HCT116 (cell line): ENCODE measurements at regions not wholly inside any gene's neighbourhood (a gene's known extent, or its start where the extent isn't known, plus 50 kb on each side); places are given as distances from the start of the nearest gene placed in this dataset.

ENCODE experiments used
- ATAC-seq: fragments of 200-7000 bp; cut with Tn5 transposase; 2 replicates; pipeline ENCODE4 v1.9.1; 2020; ENCODE audit warnings: mild to moderate bottlenecking, moderate library complexity
- BruUV-seq: library from RNA; stranded (reverse); fragments of 400-500 nt; replicated peaks from 2 replicates; lab custom pipeline; 2021; lab: Mats Ljungman, UMichigan
- CTCF ChIA-PET: fragments of 300-600 bp; sonication (Branson Sonifier 250); formaldehyde crosslinking; loops from one replicate; lab custom pipeline; 2021; ENCODE audit warnings: antibody characterized with exemption; lab: Charles Lee
- POLR2A ChIA-PET: fragments of 300-600, 350-600 bp; sonication (Branson Sonifier 250); formaldehyde crosslinking; loops from one replicate; lab custom pipeline; 2021; ENCODE audit warnings: antibody characterized with exemption; lab: Charles Lee
- RAD21 ChIA-PET, 2 experiments: fragments of 300-600 bp; sonication (Branson Sonifier 250); formaldehyde crosslinking; loops; one replicate each; lab custom pipeline; 2023; ENCODE audit warnings: low total read pairs in 2 of 2; ENCODE audit not compliant: uncharacterized antibody in 2 of 2, unreplicated experiment in 2 of 2, low non-redundant PET in 1 of 2; lab: Charles Lee
- DNase-seq: peaks from one replicate; pipeline ENCODE4 v3.0.0-alpha.2; 2010; ENCODE audit warnings: low read depth, low spot score
- H2AFZ ChIP-seq: fragments of 200-600 bp; shearing (Covaris generic), sonication (generic); 2 replicates; pipeline ENCODE4 v1.6.1; 2017; ENCODE audit warnings: low read depth, mixed run types, mixed read lengths, antibody characterized with exemption, low read length; ENCODE audit not compliant: poor library complexity, severe bottlenecking
- H3K27ac ChIP-seq: 2 replicates; pipeline ENCODE4 v1.5.1; 2012; ENCODE audit warnings: low read depth, low read length
- H3K27me3 ChIP-seq: fragments of 200-600 bp; sonication (generic); 2 replicates; pipeline ENCODE4 v1.6.1; 2016; ENCODE audit warnings: mixed run types, low read length, mixed read lengths; ENCODE audit not compliant: insufficient read depth
- H3K36me3 ChIP-seq, 2 experiments: fragments of 200-500 bp in 1 of 2; fragments of 200-600 bp in 1 of 2; sonication (Bioruptor generic) in 1 of 2; sonication (generic) in 1 of 2; 2 replicates each; pipeline versions ENCODE4 v1.5.1 to v1.6.1; 2014 to 2016; ENCODE audit warnings: low read length in 2 of 2, inconsistent platforms in 1 of 2, mixed read lengths in 1 of 2, mixed run types in 1 of 2; ENCODE audit not compliant: insufficient read depth in 2 of 2, control insufficient read depth in 1 of 2
- H3K4me1 ChIP-seq, 2 experiments: fragments of 200-600 bp in 1 of 2; sonication (generic) in 1 of 2; 2 replicates each; pipeline versions ENCODE4 v1.5.1 to v1.6.1; 2012 to 2017; ENCODE audit warnings: low read length in 2 of 2, inconsistent platforms in 1 of 2, mild to moderate bottlenecking in 1 of 2, mixed read lengths in 1 of 2, mixed run types in 1 of 2, moderate library complexity in 1 of 2; ENCODE audit not compliant: insufficient read depth in 2 of 2, control insufficient read depth in 1 of 2
- H3K4me2 ChIP-seq: fragments of 200-600 bp; sonication (generic); 2 replicates; pipeline ENCODE4 v1.6.1; 2017; ENCODE audit warnings: mixed run types, low read length, mixed read lengths
- H3K4me3 ChIP-seq, 2 experiments: fragments of 200-600 bp in 1 of 2; sonication (generic) in 1 of 2; replicated peaks in 1 of 2; 2 replicates each; pipeline ENCODE4 v1.5.1; 2011 to 2016; ENCODE audit warnings: low read length in 2 of 2, control low read depth in 1 of 2, low read depth in 1 of 2, mild to moderate bottlenecking in 1 of 2, mixed read lengths in 1 of 2, mixed run types in 1 of 2
- H3K79me2 ChIP-seq: fragments of 200-600 bp; sonication (generic); 2 replicates; pipeline ENCODE4 v1.6.1; 2017; ENCODE audit warnings: mild to moderate bottlenecking, mixed run types, low read length, moderate library complexity, mixed read lengths; ENCODE audit not compliant: insufficient read depth
- H3K9ac ChIP-seq: fragments of 200-600 bp; sonication (generic); 2 replicates; pipeline ENCODE4 v1.6.1; 2016; ENCODE audit warnings: low read length, mixed read lengths
- H3K9me2 ChIP-seq: fragments of 200-600 bp; sonication (generic), shearing (Covaris generic); 2 replicates; pipeline ENCODE4 v1.6.1; 2017; ENCODE audit warnings: mixed run types, mild to moderate bottlenecking, moderate library complexity; ENCODE audit not compliant: insufficient read depth
- H3K9me3 ChIP-seq, 2 experiments: fragments of 200-500 bp in 1 of 2; fragments of 200-600 bp in 1 of 2; sonication (Bioruptor generic) in 1 of 2; sonication (generic) in 1 of 2; 2 replicates each; pipeline ENCODE4 v1.6.1; 2014 to 2017; ENCODE audit warnings: low read length in 2 of 2, mixed read lengths in 2 of 2, inconsistent platforms in 1 of 2, low read depth in 1 of 2, mild to moderate bottlenecking in 1 of 2, mixed run types in 1 of 2, moderate library complexity in 1 of 2; ENCODE audit not compliant: control insufficient read depth in 1 of 2, insufficient read depth in 1 of 2
- H4K20me1 ChIP-seq: fragments of 200-600 bp; sonication (generic), shearing (Covaris generic); 2 replicates; pipeline ENCODE4 v1.6.1; 2017; ENCODE audit warnings: mixed run types, mild to moderate bottlenecking, moderate library complexity; ENCODE audit not compliant: insufficient read depth
- CBX3 ChIP-seq: IDR thresholded peaks from 2 replicates; pipeline ENCODE4 v1.6.1; 2012; ENCODE audit warnings: low read depth
- CEBPB ChIP-seq: IDR thresholded peaks from 2 replicates; pipeline ENCODE4 v1.6.1; 2012; ENCODE audit warnings: low read depth
- EGR1 ChIP-seq: IDR thresholded peaks from 2 replicates; pipeline ENCODE4 v1.6.1; 2012; ENCODE audit warnings: low read depth
- EZH2phosphoT487 ChIP-seq: fragments of 200-600 bp; IDR thresholded peaks from 2 replicates; pipeline ENCODE4 v1.6.1; 2018; ENCODE audit warnings: antibody characterized with exemption, borderline replicate concordance
- FOSL1 ChIP-seq: IDR thresholded peaks from 2 replicates; pipeline ENCODE4 v1.6.1; 2012; ENCODE audit warnings: low read depth
- JUND ChIP-seq: IDR thresholded peaks from 2 replicates; pipeline ENCODE4 v1.6.1; 2012
- POLR2A ChIP-seq: IDR thresholded peaks from 2 replicates; pipeline ENCODE4 v1.7.0; 2011; ENCODE audit warnings: borderline replicate concordance; ENCODE audit not compliant: insufficient read depth, insufficient read length; ENCODE audit errors: extremely low read depth
- RAD21 ChIP-seq: IDR thresholded peaks from 2 replicates; pipeline ENCODE4 v1.6.1; 2012; ENCODE audit warnings: low read depth, mild to moderate bottlenecking
- SP1 ChIP-seq: IDR thresholded peaks from 2 replicates; pipeline ENCODE4 v1.6.1; 2012; ENCODE audit warnings: low read depth
- SRF ChIP-seq: IDR thresholded peaks from 2 replicates; pipeline ENCODE4 v1.6.1; 2012; ENCODE audit warnings: low read depth
- YY1 ChIP-seq: IDR thresholded peaks from 2 replicates; pipeline ENCODE4 v1.6.1; 2011; ENCODE audit warnings: low read length, low read depth, moderate library complexity, mild to moderate bottlenecking; ENCODE audit not compliant: insufficient replicate concordance; ENCODE audit errors: extremely low read depth
- ZFX ChIP-seq: fragments of 450-650 bp; IDR thresholded peaks from 2 replicates; pipeline ENCODE4 v1.6.1; 2017
- intact Hi-C: fragments of 100-400 bp; cut with micrococcal nuclease; formaldehyde crosslinking; loops from 2 replicates; pipeline ENCODE4 v1.10.0; 2022
- TF ChIP-seq, protein P1 (sequence below): IDR thresholded peaks from 2 replicates; pipeline ENCODE4 v1.6.1; 2012; ENCODE audit warnings: low read depth
- TF ChIP-seq, protein P2 (sequence below): IDR thresholded peaks from 2 replicates; pipeline ENCODE4 v1.6.1; 2011; ENCODE audit warnings: mild to moderate bottlenecking, low read length, moderate library complexity; ENCODE audit not compliant: insufficient replicate concordance; ENCODE audit errors: extremely low read depth

DNA sequence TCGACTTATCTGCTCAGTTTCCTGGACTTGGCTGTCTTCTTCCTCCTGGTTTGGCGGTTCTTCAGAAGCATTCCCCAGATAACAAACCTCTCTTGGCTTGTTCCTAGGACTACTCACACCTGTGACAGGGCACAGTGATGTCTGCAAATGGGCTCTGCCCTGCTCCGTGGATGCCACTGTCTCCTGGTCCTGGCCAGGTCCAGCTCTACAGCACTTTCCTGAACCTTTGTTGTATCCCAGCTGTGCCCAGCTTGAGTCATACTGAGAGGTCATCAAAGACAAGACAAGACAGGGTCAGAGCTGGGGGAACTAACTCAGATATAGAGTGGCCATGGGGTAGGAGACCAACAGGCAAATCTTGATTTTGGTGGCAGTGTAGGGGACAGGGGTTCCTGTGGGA is 102.7 kb upstream of the SLC22A23 start:
- ATAC-seq: no peak
- CTCF ChIA-PET: no interaction called here
- Histone ChIP-seq H2AFZ (no peak overlapping the region), H3K9ac (no peak overlapping the region), H3K4me3 (no peak overlapping the region), H3K27ac (no peak overlapping the region), H3K4me2 (no peak overlapping the region), H3K79me2 (no peaks in the 10 kb centered on the region), H3K36me3 (no peaks in the 10 kb centered on the region), H3K27me3 (no peaks in the 10 kb centered on the region), H4K20me1 (no peaks in the 10 kb centered on the region), H3K4me1 (no peaks in the 10 kb centered on the region), H3K9me2 (no peaks in the 10 kb centered on the region), H3K9me3 (no peaks in the 10 kb centered on the region)
- TF ChIP-seq SRF: no peak
- no peak for TF ChIP-seq ZFX
- no peak for TF ChIP-seq JUND
- TF ChIP-seq, protein P1, sequence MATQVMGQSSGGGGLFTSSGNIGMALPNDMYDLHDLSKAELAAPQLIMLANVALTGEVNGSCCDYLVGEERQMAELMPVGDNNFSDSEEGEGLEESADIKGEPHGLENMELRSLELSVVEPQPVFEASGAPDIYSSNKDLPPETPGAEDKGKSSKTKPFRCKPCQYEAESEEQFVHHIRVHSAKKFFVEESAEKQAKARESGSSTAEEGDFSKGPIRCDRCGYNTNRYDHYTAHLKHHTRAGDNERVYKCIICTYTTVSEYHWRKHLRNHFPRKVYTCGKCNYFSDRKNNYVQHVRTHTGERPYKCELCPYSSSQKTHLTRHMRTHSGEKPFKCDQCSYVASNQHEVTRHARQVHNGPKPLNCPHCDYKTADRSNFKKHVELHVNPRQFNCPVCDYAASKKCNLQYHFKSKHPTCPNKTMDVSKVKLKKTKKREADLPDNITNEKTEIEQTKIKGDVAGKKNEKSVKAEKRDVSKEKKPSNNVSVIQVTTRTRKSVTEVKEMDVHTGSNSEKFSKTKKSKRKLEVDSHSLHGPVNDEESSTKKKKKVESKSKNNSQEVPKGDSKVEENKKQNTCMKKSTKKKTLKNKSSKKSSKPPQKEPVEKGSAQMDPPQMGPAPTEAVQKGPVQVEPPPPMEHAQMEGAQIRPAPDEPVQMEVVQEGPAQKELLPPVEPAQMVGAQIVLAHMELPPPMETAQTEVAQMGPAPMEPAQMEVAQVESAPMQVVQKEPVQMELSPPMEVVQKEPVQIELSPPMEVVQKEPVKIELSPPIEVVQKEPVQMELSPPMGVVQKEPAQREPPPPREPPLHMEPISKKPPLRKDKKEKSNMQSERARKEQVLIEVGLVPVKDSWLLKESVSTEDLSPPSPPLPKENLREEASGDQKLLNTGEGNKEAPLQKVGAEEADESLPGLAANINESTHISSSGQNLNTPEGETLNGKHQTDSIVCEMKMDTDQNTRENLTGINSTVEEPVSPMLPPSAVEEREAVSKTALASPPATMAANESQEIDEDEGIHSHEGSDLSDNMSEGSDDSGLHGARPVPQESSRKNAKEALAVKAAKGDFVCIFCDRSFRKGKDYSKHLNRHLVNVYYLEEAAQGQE: no peak
- TF ChIP-seq, protein P2, sequence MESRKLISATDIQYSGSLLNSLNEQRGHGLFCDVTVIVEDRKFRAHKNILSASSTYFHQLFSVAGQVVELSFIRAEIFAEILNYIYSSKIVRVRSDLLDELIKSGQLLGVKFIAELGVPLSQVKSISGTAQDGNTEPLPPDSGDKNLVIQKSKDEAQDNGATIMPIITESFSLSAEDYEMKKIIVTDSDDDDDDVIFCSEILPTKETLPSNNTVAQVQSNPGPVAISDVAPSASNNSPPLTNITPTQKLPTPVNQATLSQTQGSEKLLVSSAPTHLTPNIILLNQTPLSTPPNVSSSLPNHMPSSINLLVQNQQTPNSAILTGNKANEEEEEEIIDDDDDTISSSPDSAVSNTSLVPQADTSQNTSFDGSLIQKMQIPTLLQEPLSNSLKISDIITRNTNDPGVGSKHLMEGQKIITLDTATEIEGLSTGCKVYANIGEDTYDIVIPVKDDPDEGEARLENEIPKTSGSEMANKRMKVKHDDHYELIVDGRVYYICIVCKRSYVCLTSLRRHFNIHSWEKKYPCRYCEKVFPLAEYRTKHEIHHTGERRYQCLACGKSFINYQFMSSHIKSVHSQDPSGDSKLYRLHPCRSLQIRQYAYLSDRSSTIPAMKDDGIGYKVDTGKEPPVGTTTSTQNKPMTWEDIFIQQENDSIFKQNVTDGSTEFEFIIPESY: no peak
- no peak for TF ChIP-seq CBX3
- TF ChIP-seq FOSL1: no peak
- no peak for TF ChIP-seq YY1
- no peak for TF ChIP-seq SP1
- TF ChIP-seq EGR1: no peak
- TF ChIP-seq RAD21: no peak
- TF ChIP-seq EZH2phosphoT487: no peak
- no peak for TF ChIP-seq POLR2A
- TF ChIP-seq CEBPB: no peak
- DNase-seq: no peak
- RAD21 ChIA-PET: no interaction called here
- intact Hi-C loops: no loop called here
- POLR2A ChIA-PET: no interaction called here
- no TSS peak for BruUV-seq
